Brain microvascular endothelial cell (primary cell): ENCODE measurements at regions not wholly inside any gene's neighbourhood (a gene's known extent, or its start where the extent isn't known, plus 50 kb on each side); places are given as distances from the start of the nearest gene placed in this dataset.
A peak's percentile ranks its signal among the peaks of the same experiment; 100 is the strongest.

Experiments used
- DNase-seq: peaks from one replicate; pipeline ENCODE4 v3.0.0-alpha.2; 2020
- H3K27ac ChIP-seq: fragments of 250-450 bp; sonication (Bioruptor Pico); 2 replicates; pipeline ENCODE4 v1.5.1; 2020; ENCODE audit warnings: mild to moderate bottlenecking, moderate library complexity
- H3K27me3 ChIP-seq: fragments of 250-450 bp; sonication (Bioruptor Pico); replicated peaks from 2 replicates; pipeline ENCODE4 v1.5.1; 2020; ENCODE audit warnings: mild to moderate bottlenecking
- H3K36me3 ChIP-seq: fragments of 250-450 bp; sonication (Bioruptor Pico); replicated peaks from 2 replicates; pipeline ENCODE4 v1.5.1; 2020; ENCODE audit warnings: mild to moderate bottlenecking
- H3K4me3 ChIP-seq: 2 replicates; pipeline ENCODE4 v1.5.1; 2011; ENCODE audit warnings: low read depth, mild to moderate bottlenecking, control low read depth, low read length, moderate library complexity
- in situ Hi-C: cut with HindIII; loops from 2 replicates; pipeline ENCODE4 v1.10.0; 2017; ENCODE audit warnings: low sequenced_read_pairs, low pct_ligation_motif_present
- TF ChIP-seq, protein P1 (sequence below): IDR thresholded peaks from 2 replicates; pipeline ENCODE4 v1.5.1; 2011; ENCODE audit warnings: low read depth, mild to moderate bottlenecking, moderate library complexity, low read length, control low read depth, inconsistent platforms; ENCODE audit errors: missing control alignments

DNA sequence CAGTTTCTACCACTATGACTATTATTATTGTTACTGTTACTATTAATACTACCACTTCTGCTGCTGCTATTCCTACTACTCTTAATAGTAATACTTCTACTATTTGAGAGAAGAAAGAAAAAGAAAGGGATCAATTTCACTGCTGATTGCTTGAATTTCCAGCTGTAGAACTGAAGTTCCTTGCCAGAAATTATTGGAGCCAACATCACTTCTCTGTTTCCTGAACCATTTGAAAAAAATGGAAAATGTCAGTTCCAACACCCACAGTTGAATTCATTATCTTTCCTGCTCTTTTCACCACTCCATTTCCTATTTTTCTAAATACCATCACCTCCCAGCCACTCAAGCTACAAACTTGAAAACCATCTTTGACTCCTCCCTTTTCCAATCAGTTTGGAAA lies 54.1 kb upstream of the PIK3C2G start:
- Histone ChIP-seq H3K27ac (no peak overlapping the region), H3K36me3 (no peaks in the 10 kb centered on the region), H3K27me3 (no peaks in the 10 kb centered on the region), H3K4me3 (no peak overlapping the region)
- in situ Hi-C loops = no loop called here
- TF ChIP-seq, protein P1, sequence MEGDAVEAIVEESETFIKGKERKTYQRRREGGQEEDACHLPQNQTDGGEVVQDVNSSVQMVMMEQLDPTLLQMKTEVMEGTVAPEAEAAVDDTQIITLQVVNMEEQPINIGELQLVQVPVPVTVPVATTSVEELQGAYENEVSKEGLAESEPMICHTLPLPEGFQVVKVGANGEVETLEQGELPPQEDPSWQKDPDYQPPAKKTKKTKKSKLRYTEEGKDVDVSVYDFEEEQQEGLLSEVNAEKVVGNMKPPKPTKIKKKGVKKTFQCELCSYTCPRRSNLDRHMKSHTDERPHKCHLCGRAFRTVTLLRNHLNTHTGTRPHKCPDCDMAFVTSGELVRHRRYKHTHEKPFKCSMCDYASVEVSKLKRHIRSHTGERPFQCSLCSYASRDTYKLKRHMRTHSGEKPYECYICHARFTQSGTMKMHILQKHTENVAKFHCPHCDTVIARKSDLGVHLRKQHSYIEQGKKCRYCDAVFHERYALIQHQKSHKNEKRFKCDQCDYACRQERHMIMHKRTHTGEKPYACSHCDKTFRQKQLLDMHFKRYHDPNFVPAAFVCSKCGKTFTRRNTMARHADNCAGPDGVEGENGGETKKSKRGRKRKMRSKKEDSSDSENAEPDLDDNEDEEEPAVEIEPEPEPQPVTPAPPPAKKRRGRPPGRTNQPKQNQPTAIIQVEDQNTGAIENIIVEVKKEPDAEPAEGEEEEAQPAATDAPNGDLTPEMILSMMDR = no peak
- no peak for DNase-seq

DNA sequence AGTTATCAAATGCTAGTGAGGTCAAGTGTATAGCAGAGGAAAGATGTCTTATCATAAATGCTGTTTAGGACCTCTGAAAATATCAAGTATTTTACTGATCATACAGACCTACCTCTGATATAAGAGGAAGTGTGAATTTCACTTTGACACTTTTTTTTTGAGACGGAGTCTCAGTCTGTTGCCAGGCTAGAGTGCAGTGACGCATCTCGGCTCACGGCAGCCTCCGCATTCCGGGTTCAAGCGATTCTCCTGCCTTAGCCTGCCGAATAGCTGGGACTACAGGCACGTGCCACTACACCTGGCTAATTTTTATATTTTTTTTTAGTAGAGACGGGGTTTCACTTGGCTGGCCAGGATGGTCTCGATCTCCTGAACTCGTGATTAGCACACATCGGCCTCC lies 55.1 kb upstream of the PIK3C2G start:
- in situ Hi-C loops = no loop called here
- DNase-seq = no peak
- TF ChIP-seq, protein P1 = no peak
- H3K36me3 ChIP-seq = no peaks in the 10 kb centered on the region
- no peak overlapping the region for H3K27ac ChIP-seq
- no peaks in the 10 kb centered on the region for H3K27me3 ChIP-seq
- no peak overlapping the region for H3K4me3 ChIP-seq

DNA sequence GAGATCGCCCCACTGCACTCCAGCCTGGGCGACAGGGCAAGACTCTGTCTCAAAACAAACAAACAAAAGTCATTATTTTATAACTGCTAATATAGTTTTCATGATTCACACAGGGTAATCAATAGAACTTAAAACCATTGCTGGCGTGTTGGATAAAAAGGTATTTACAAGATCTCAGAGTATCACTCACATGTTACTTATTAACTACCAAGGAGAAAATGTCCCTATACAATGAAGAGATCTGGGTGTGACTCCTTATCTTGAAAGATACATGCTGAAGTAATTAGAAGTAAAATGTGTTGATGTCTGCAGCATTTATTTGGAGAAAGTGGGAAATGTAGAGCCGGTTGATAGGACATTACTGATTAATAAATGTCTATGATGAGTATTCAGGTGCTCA lies 57.3 kb upstream of the PIK3C2G start:
- Histone ChIP-seq H3K4me3 (no peak overlapping the region), H3K27ac (no peak overlapping the region), H3K27me3 (no peaks in the 10 kb centered on the region), H3K36me3 (no peaks in the 10 kb centered on the region)
- in situ Hi-C loops = no loop called here
- TF ChIP-seq, protein P1 = no peak
- DNase-seq = no peak

DNA sequence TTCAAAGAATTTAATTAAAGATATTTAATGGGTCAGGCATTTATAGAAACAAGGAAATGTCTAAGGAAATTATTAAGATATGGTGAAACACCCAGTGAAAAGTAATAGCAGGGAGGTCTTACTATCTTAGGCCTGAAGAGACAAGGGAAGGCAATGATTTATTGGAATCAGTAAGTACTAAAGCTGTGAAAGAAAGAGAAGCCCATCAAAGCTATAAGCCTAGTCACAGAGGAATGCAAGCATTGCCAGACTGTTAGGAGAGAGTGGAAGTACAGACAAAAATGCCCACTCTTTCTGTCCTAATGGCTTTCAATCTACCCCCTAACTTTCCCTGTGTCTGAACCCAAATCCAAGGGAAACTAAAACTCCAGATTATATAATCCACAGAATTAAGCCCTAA lies 69.2 kb upstream of the PIK3C2G start:
- H3K4me3 ChIP-seq = no peak overlapping the region
- TF ChIP-seq, protein P1 = no peak
- no peak for DNase-seq
- no peaks in the 10 kb centered on the region for H3K36me3 ChIP-seq
- in situ Hi-C loops = no loop called here
- no peaks in the 10 kb centered on the region for H3K27me3 ChIP-seq
- H3K27ac ChIP-seq = no peak overlapping the region

- H3K27me3 ChIP-seq = no peaks in the 10 kb centered on the region
- DNase-seq = no peak
These were observed 78.2 kb upstream of the PIK3C2G start for GRCh38 chr12:18183141-18183540.

DNA sequence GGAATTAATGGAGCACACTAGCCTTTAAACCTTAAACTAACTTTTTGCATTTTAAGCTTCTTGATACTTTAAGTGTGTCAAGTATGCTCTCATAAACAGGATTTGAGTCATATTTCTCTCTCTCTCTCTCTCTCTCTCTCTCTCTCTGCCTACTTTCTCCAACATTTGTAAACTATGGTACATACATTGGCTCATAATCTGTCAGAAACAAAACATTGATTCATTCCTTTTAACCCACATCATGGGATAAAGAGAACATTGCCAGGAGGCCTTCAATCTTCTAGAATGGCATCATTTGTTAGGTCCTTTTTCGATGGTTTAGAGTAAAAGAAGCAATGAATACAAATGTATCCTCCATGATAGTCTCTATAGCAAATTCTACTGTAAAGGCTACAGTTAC lies 81.6 kb upstream of the RERGL start:
- TF ChIP-seq, protein P1 = no peak
- H3K36me3 ChIP-seq = no peaks in the 10 kb centered on the region
- no peak overlapping the region for H3K27ac ChIP-seq
- H3K4me3 ChIP-seq = no peak overlapping the region
- in situ Hi-C loops = no loop called here
- no peaks in the 10 kb centered on the region for H3K27me3 ChIP-seq
- DNase-seq = peak; percentile 2

More at GRCh38 chr12:18183141-18183540, 78.2 kb upstream of the PIK3C2G start:
- Histone ChIP-seq H3K27ac (no peak overlapping the region), H3K4me3 (no peak overlapping the region), H3K36me3 (no peaks in the 10 kb centered on the region)
- in situ Hi-C loops = no loop called here
- TF ChIP-seq, protein P1 = no peak
